HEK293T (cell line): ENCODE measurements at regions not wholly inside any gene's neighbourhood (a gene's known extent, or its start where the extent isn't known, plus 50 kb on each side); places are given as distances from the start of the nearest gene placed in this dataset.

ENCODE experiments used
- CTCF ChIA-PET: fragments of 350-600 bp; formaldehyde crosslinking; extraction: SDS; loops from one replicate; lab custom pipeline; 2021; ENCODE audit warnings: antibody characterized with exemption, inconsistent platforms; lab: Yijun Ruan, JAX
- POLR2A ChIA-PET: fragments of 350-600 bp; formaldehyde crosslinking; extraction: SDS; loops from one replicate; lab custom pipeline; 2020; ENCODE audit warnings: antibody characterized with exemption, inconsistent platforms; lab: Yijun Ruan, JAX
- DNase-seq: peaks from one replicate; pipeline ENCODE4 v3.0.0; 2012; ENCODE audit warnings: mixed read lengths; ENCODE audit errors: extremely low spot score
- ARNT ChIP-seq: fragments of 450-650 bp; IDR thresholded peaks from 2 replicates; pipeline ENCODE4 v1.6.1; 2017; ENCODE audit warnings: mild to moderate bottlenecking
- BHLHE40 ChIP-seq: fragments of 450-650 bp; IDR thresholded peaks from 2 replicates; pipeline ENCODE4 v1.6.1; 2016; ENCODE audit warnings: mild to moderate bottlenecking, moderate library complexity, borderline replicate concordance
- CTBP1 ChIP-seq: fragments of 450-650 bp; IDR thresholded peaks from 2 replicates; pipeline ENCODE4 v1.6.1; 2016; ENCODE audit warnings: borderline replicate concordance
- ELF4 ChIP-seq: fragments of 450-650 bp; IDR thresholded peaks from 2 replicates; pipeline ENCODE4 v1.6.1; 2017; ENCODE audit warnings: antibody characterized with exemption
- FOXA1 ChIP-seq: fragments of 450-650 bp; IDR thresholded peaks from 2 replicates; pipeline ENCODE4 v1.6.1; 2016; ENCODE audit warnings: mild to moderate bottlenecking
- FOXK2 ChIP-seq: fragments of 450-650 bp; IDR thresholded peaks from 2 replicates; pipeline ENCODE4 v1.6.1; 2016; ENCODE audit warnings: mild to moderate bottlenecking
- FOXM1 ChIP-seq: fragments of 450-650 bp; IDR thresholded peaks from 2 replicates; pipeline ENCODE4 v1.6.1; 2017; ENCODE audit warnings: mild to moderate bottlenecking, borderline replicate concordance
- HDGF ChIP-seq: fragments of 450-650 bp; IDR thresholded peaks from 2 replicates; pipeline ENCODE4 v1.6.1; 2017; ENCODE audit warnings: antibody characterized with exemption, borderline replicate concordance
- L3MBTL2 ChIP-seq: fragments of 450-650 bp; conservative IDR thresholded peaks from 2 replicates; pipeline ENCODE4 v1.6.1; 2016; ENCODE audit warnings: mild to moderate bottlenecking
- LEF1 ChIP-seq: fragments of 450-650 bp; IDR thresholded peaks from 2 replicates; pipeline ENCODE4 v1.6.1; 2017; ENCODE audit warnings: mild to moderate bottlenecking, borderline replicate concordance
- NFRKB ChIP-seq: fragments of 450-650 bp; IDR thresholded peaks from 2 replicates; pipeline ENCODE4 v1.6.1; 2016; ENCODE audit warnings: mild to moderate bottlenecking, moderate library complexity
- SP1 ChIP-seq: fragments of 450-650 bp; IDR thresholded peaks from 2 replicates; pipeline ENCODE4 v1.6.1; 2017
- SUZ12 ChIP-seq: fragments of 450-650 bp; IDR thresholded peaks from 2 replicates; pipeline ENCODE4 v1.6.1; 2016; ENCODE audit warnings: mild to moderate bottlenecking
- TARDBP ChIP-seq: fragments of 450-650 bp; IDR thresholded peaks from 2 replicates; pipeline ENCODE4 v1.6.1; 2016
- ZNF384 ChIP-seq: fragments of 450-650 bp; IDR thresholded peaks from 2 replicates; pipeline ENCODE4 v1.6.1; 2016
- TF ChIP-seq, protein P1 (sequence below): fragments of 450-650 bp; IDR thresholded peaks from 2 replicates; pipeline ENCODE4 v1.6.1; 2016

DNA sequence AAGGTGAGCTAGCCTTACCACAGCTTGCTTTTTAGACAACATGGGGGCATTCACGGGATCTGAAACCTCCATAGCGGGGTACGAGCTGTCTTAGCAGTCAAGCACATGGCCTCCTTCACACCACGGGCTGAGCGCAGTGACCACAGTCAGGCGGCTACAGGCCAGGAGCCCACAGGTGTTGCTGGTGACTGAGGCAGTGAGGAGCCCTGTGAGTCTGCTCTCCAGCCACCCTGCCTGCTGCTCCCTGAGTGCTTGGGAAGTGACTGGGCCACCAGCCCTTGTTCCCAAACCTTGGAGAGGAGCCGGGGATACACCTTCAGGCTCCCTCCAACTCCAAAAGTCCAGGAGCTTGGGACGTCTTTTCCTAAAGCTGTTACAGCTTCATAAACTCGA lies 418.1 kb upstream of the MYT1L start:
- POLR2A ChIA-PET = no interaction called here
- CTCF ChIA-PET = no interaction called here
- no peak for DNase-seq
- TF ChIP-seq FOXM1 = no peak

DNA sequence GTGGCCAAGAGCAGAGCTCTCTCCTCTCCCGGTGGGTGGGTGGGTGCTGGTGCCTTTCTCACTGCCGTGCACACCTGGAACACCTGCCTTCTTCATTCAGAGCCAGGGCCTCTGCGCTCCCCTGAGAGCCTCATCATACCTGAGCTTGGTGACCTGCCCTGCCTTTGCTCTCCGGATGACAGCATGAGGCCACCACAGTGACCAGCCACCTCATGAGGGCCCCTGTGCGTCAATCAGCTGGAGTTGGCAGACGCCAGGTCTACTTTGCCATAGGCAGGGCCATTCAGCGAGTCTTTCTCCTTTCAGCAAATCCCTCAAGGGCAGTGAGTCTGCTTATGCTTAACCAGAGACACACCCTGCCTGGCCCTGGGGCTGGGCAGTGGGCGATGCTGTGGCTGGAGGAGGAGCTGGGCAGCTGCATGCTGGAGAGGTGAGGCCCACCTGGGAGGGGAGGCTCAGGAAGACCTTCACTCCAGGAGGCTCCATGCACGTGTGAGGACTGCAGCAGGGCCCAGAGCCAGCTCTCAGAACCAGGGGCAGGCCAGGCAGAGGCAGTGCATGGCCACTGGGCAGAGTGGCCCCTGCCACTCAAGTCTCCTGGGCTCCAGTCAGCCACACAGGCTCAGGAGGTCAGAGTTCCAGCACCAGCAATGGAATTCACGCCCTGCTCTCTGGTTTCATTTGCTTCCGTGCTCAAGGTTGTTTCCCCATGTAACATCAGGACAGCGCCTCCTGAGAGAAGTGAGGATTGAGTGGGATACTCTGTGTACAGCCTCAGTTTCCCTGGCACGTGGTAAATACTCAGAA lies 417.5 kb upstream of the MYT1L start:
- ChIA-PET CTCF (no interaction called here), POLR2A (no interaction called here)
- TF ChIP-seq TARDBP = no peak
- TF ChIP-seq FOXK2 = no peak
- TF ChIP-seq ARNT = no peak
- TF ChIP-seq, protein P1, sequence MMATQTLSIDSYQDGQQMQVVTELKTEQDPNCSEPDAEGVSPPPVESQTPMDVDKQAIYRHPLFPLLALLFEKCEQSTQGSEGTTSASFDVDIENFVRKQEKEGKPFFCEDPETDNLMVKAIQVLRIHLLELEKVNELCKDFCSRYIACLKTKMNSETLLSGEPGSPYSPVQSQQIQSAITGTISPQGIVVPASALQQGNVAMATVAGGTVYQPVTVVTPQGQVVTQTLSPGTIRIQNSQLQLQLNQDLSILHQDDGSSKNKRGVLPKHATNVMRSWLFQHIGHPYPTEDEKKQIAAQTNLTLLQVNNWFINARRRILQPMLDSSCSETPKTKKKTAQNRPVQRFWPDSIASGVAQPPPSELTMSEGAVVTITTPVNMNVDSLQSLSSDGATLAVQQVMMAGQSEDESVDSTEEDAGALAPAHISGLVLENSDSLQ = no peak
- TF ChIP-seq ZNF384 = no peak
- TF ChIP-seq FOXM1 = no peak
- no peak for TF ChIP-seq LEF1
- no peak for DNase-seq

DNA sequence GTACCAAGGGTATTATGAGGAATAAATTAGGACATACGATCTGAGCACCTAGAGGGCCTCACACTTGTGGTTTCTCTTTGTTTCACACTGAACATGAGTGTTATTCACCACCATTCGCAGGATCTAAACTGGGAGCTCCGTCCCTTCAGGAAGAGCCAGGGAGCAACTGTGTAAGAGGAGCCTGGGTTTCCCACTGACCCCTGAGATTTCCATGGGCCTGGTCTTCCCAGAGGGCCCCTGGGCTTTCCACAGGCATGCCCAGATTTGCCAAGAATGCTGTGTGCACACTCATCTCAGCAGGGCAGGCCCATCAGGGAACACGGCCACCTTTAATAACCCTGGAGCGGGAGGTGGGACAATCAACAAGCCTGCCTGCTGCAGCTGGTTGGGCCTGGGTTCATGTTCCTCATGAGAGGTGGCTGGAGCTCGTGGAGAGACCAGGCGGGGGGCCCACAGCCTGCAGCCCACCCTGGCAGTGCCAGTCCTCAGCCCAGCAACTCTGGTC lies 416.8 kb upstream of the MYT1L start:
- TF ChIP-seq SUZ12 (no peak), NFRKB (no peak), CTBP1 (no peak), L3MBTL2 (no peak), FOXA1 (no peak), ARNT (no peak), LEF1 (no peak), TARDBP (no peak), ELF4 (no peak), BHLHE40 (no peak), ZNF384 (no peak)
- TF ChIP-seq, protein P1 = no peak
- POLR2A ChIA-PET = no interaction called here
- CTCF ChIA-PET = no interaction called here
- no peak for DNase-seq

DNA sequence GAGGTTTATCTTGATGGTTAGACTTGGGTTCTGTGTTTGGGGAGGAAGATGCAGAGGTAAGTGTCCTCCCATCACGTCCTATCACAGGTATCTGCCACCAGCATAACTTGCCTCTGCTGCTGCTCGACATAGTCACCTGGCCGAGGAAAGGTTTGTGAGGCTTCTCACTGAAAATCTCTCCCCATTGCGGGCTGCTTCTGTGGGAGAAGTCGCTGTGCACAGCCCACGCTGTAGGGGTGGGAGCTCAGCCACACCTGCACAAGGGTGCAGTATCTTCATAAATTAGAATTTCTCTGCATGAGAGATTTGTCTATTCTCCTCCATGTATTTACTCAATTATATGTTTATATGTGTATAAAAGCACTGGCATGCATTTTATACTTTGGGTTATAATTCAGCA lies 415.7 kb upstream of the MYT1L start:
- DNase-seq = no peak
- ChIA-PET CTCF (no interaction called here), POLR2A (no interaction called here)
- TF ChIP-seq LEF1 (no peak), FOXA1 (no peak), SP1 (no peak), L3MBTL2 (no peak)

DNA sequence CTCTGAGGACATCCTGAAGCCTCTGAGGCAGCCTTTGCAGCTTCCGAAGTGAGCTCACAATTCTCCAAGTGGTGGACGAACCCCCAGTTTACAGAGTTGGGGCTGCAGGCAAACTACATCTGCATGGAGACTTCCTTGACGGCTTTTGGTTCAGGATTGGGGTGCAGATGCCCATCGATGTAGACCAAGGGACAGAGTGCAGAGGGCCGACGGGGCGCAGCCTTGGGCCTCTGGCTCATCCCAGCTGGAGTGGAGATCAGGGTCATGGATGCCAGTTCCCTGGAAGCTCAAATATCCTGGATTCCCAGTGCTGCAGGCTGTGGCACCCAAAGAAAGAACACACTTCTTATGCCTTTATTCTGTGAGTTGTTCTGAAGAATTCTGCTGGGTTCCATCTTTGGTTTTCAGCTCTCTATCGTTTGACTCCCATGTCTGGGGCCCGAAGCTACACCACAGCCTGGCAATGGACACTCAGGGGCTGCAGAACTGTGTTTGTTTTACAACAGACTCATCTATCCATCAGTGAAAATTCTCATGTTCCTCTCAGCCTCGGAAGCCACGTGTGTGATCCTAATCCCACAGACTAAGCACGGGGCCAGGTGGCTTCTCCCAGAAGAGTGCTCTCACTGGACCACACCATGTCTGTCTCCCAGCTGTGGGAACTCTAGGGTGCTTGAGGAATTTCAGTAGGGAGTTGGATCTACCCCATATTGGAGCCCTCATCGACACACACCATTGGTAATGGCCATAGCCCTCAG lies 414.1 kb upstream of the MYT1L start:
- POLR2A ChIA-PET = no interaction called here
- CTCF ChIA-PET = no interaction called here
- TF ChIP-seq HDGF (no peak), ELF4 (no peak), SP1 (no peak)
- DNase-seq = no peak

DNA sequence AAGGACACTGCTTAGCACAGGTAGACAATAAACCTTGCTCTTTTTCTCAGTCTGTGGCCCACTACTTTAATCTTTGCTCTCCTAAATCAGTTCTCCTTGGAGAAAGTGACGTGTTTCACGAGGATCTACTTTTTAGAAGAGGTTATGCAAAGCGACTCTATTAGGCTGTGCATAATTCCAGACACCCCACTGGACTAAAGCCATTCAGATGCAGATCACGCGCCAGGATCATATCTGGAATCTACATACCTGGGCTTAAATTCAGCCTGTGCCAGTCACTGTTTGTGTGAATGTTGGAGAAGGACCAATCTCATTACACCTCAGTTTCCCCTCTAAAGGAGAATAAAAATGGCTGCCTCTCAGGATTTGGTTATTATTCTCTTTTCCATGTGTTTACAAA lies 413.0 kb upstream of the MYT1L start:
- CTCF ChIA-PET = no interaction called here

More for the DNA sequence above, 413.0 kb upstream of the MYT1L start:
- TF ChIP-seq HDGF = no peak
- TF ChIP-seq SUZ12 = no peak
- no peak for TF ChIP-seq FOXA1
- no peak for TF ChIP-seq TARDBP
- TF ChIP-seq, protein P1 = no peak
- TF ChIP-seq L3MBTL2 = no peak
- TF ChIP-seq FOXK2 = no peak
- TF ChIP-seq ARNT = no peak
- no peak for TF ChIP-seq NFRKB
- no peak for TF ChIP-seq SP1
- TF ChIP-seq ELF4 = no peak
- TF ChIP-seq FOXM1 = no peak
- TF ChIP-seq ZNF384 = no peak
- DNase-seq = no peak
- POLR2A ChIA-PET = no interaction called here
